Endothelial cell (in vitro differentiated cells): ENCODE measurements at regions not wholly inside any gene's neighbourhood (a gene's known extent, or its start where the extent isn't known, plus 50 kb on each side); places are given as distances from the start of the nearest gene placed in this dataset.

Experiments used
- DNase-seq: peaks from one replicate; pipeline ENCODE4 v3.0.0; 2021; ENCODE audit warnings: low spot score
- H3K27ac Mint-ChIP-seq: one replicate; pipeline ENCODE4 v1.8.0; 2021; ENCODE audit warnings: mixed read lengths, inconsistent platforms; ENCODE audit not compliant: unreplicated experiment
- H3K27me3 Mint-ChIP-seq: one replicate; pipeline ENCODE4 v1.8.0; 2021; ENCODE audit warnings: mild to moderate bottlenecking, moderate library complexity, mixed read lengths, inconsistent platforms; ENCODE audit not compliant: unreplicated experiment
- H3K36me3 Mint-ChIP-seq: one replicate; pipeline ENCODE4 v1.8.0; 2021; ENCODE audit warnings: mild to moderate bottlenecking, low read depth, mixed read lengths, inconsistent platforms; ENCODE audit not compliant: unreplicated experiment
- H3K4me1 Mint-ChIP-seq: one replicate; pipeline ENCODE4 v1.8.0; 2021; ENCODE audit warnings: mild to moderate bottlenecking, mixed read lengths, inconsistent platforms; ENCODE audit not compliant: unreplicated experiment
- H3K4me3 Mint-ChIP-seq: one replicate; pipeline ENCODE4 v1.8.0; 2021; ENCODE audit warnings: mild to moderate bottlenecking, mixed read lengths, inconsistent platforms; ENCODE audit not compliant: unreplicated experiment
- H3K9me3 Mint-ChIP-seq: one replicate; pipeline ENCODE4 v1.8.0; 2021; ENCODE audit warnings: mixed read lengths, inconsistent platforms; ENCODE audit not compliant: unreplicated experiment
- CTCF ChIP-seq: fragments of 200-600 bp; sonication (generic); IDR thresholded peaks from one replicate; pipeline ENCODE4 v1.5.0; 2021; ENCODE audit warnings: antibody characterized with exemption; ENCODE audit not compliant: unreplicated experiment

GRCh38 chr12:93956551-93956950 lies 191.8 kb upstream of the PLXNC1 start:
- no peak for DNase-seq
- Mint-ChIP-seq H3K4me1 (no peaks in the 10 kb centered on the region), H3K27me3 (no peaks in the 10 kb centered on the region), H3K27ac (no peak overlapping the region), H3K4me3 (no peak overlapping the region), H3K9me3 (no peaks in the 10 kb centered on the region), H3K36me3 (no peaks in the 10 kb centered on the region)
- TF ChIP-seq CTCF = no peak

DNA sequence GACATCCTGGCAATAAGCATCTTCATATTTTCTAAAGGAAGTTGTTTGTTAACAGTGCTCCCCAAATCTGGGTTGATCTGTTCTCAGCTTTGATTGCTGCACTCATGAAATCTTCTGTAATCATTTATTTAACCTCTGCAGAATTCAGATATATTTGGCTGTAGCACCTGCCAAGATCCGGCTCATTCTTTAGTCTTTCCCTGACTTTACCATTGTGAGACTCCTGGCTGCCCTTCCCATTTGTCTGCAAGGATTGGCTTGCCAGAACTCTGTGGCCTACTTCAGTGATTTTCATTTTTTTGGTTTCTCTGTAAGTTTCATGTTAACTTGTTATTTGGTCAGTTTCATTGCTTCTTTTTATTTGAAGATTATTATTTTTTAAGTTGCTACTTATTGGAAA lies 191.2 kb upstream of the PLXNC1 start:
- no peak for TF ChIP-seq CTCF
- Mint-ChIP-seq H3K4me3 (no peak overlapping the region), H3K9me3 (no peaks in the 10 kb centered on the region), H3K27ac (no peak overlapping the region), H3K4me1 (no peaks in the 10 kb centered on the region), H3K36me3 (no peaks in the 10 kb centered on the region), H3K27me3 (no peaks in the 10 kb centered on the region)
- DNase-seq = no peak

- H3K9me3 Mint-ChIP-seq = no peaks in the 10 kb centered on the region
- no peaks in the 10 kb centered on the region for H3K4me1 Mint-ChIP-seq
- no peak for DNase-seq
- H3K36me3 Mint-ChIP-seq = no peaks in the 10 kb centered on the region
- no peaks in the 10 kb centered on the region for H3K27me3 Mint-ChIP-seq
- no peak for TF ChIP-seq CTCF
- H3K4me3 Mint-ChIP-seq = no peak overlapping the region
- H3K27ac Mint-ChIP-seq = no peak overlapping the region
Observed at GRCh38 chr12:93957870-93958269, 190.5 kb upstream of the PLXNC1 start.

GRCh38 chr12:93959657-93960056 lies 188.7 kb upstream of the PLXNC1 start:
- no peaks in the 10 kb centered on the region for H3K27me3 Mint-ChIP-seq
- H3K9me3 Mint-ChIP-seq = no peaks in the 10 kb centered on the region
- H3K36me3 Mint-ChIP-seq = no peaks in the 10 kb centered on the region

DNA sequence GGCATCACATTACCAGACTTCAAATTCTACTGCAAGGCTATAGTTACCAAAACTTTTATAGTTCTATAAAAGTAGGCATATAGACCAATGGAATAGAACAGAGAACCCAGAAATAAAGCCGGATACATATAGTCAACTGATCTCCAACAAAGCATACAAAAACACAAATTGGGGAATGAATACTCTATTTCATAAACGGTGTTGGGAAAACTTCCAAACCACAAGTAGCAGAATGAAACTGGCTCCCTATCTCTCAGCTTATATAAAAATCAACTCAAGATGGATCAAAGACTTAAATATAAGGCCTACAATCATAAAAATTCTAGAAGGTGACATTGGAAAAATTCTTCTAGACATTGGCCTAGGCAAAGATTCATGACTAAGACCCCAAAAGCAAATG lies 187.9 kb upstream of the PLXNC1 start:
- H3K36me3 Mint-ChIP-seq = no peaks in the 10 kb centered on the region
- H3K4me3 Mint-ChIP-seq = no peak overlapping the region
- no peak for DNase-seq
- TF ChIP-seq CTCF = no peak
- H3K4me1 Mint-ChIP-seq = peaks cover 3% of the 10 kb centered on the region
- H3K27me3 Mint-ChIP-seq = no peaks in the 10 kb centered on the region
- no peaks in the 10 kb centered on the region for H3K9me3 Mint-ChIP-seq
- H3K27ac Mint-ChIP-seq = no peak overlapping the region

More at GRCh38 chr12:93959657-93960056, 188.7 kb upstream of the PLXNC1 start:
- TF ChIP-seq CTCF = no peak
- Mint-ChIP-seq H3K4me3 (no peak overlapping the region), H3K4me1 (peaks cover 3% of the 10 kb centered on the region), H3K27ac (no peak overlapping the region)
- DNase-seq = no peak
